Prostate gland (tissue), 2 donors: ENCODE measurements at regions not wholly inside any gene's neighbourhood (a gene's known extent, or its start where the extent isn't known, plus 50 kb on each side); places are given as distances from the start of the nearest gene placed in this dataset.

Experiments
- DNase-seq: peaks from one replicate; pipeline ENCODE4 v3.0.0-alpha.2; 2019; ENCODE audit warnings: low spot score
- H3K27ac ChIP-seq, 2 donors: fragments of 200-600 bp; sonication (generic); 2 replicates each; pipeline ENCODE4 v1.5.1; 2017 to 2019
- H3K27me3 ChIP-seq: fragments of 200-600 bp; sonication (generic); replicated peaks from 2 replicates; pipeline ENCODE4 v1.5.1; 2019; ENCODE audit not compliant: insufficient read depth
- H3K36me3 ChIP-seq, 2 donors: fragments of 200-600 bp; sonication (generic); 1 replicate in 1 of 2; 2 replicates in 1 of 2; pipeline versions ENCODE4 v1.5.1 to v1.8.1; 2017 to 2019
- H3K4me1 ChIP-seq: fragments of 200-600 bp; sonication (generic); replicated peaks from 2 replicates; pipeline ENCODE4 v1.5.1; 2019
- H3K4me3 ChIP-seq, 2 donors: fragments of 200-600 bp; sonication (generic); 2 replicates each; pipeline ENCODE4 v1.5.1; 2017 to 2019
- H3K9me3 ChIP-seq: fragments of 200-600 bp; sonication (generic); 2 replicates; pipeline ENCODE4 v1.5.1; 2017
- POLR2A ChIP-seq: fragments of 450-650 bp; IDR thresholded peaks from one replicate; pipeline ENCODE4 v1.6.1; 2016; ENCODE audit warnings: antibody characterized with exemption, mild to moderate bottlenecking
- POLR2AphosphoS5 ChIP-seq: sonication (generic); formaldehyde crosslinking; IDR thresholded peaks from one replicate; pipeline ENCODE4 v1.6.1; 2017; ENCODE audit warnings: antibody characterized with exemption
- WGBS: methylation state at CpG from one replicate; pipeline ENCODE4 v1.1.5; 2018; 5-methylcytosine and 5-hydroxymethylcytosine counted together
- intact Hi-C: fragments of 100-400 bp; cut with DNase I; formaldehyde crosslinking; loops from one replicate; pipeline ENCODE4 v1.14.2; 2022
- TF ChIP-seq, protein P1 (sequence below), 4 experiments: fragments of 200-600 bp in 2 of 4; fragments of 450-650 bp in 2 of 4; sonication (generic) in 2 of 4; IDR thresholded peaks; 1 replicate in 3 of 4; 2 replicates in 1 of 4; pipeline ENCODE4 v1.5.1; 2016 to 2019; ENCODE audit warnings: antibody characterized with exemption in 4 of 4, mild to moderate bottlenecking in 2 of 4, moderate library complexity in 2 of 4

GRCh38 chr9:129416821-129417539 is 203.9 kb downstream of the C9orf50 start:
- no peak for DNase-seq
- Histone ChIP-seq H3K27me3 (no peaks in the 10 kb centered on the region), H3K4me3 (no peak overlapping the region), H3K9me3 (no peaks in the 10 kb centered on the region), H3K27ac (no peak overlapping the region), H3K4me1 (peaks cover 13% of the 10 kb centered on the region), H3K36me3 (no peaks in the 10 kb centered on the region)
- TF ChIP-seq POLR2A: no peak
- TF ChIP-seq POLR2AphosphoS5: no peak
- TF ChIP-seq, protein P1, sequence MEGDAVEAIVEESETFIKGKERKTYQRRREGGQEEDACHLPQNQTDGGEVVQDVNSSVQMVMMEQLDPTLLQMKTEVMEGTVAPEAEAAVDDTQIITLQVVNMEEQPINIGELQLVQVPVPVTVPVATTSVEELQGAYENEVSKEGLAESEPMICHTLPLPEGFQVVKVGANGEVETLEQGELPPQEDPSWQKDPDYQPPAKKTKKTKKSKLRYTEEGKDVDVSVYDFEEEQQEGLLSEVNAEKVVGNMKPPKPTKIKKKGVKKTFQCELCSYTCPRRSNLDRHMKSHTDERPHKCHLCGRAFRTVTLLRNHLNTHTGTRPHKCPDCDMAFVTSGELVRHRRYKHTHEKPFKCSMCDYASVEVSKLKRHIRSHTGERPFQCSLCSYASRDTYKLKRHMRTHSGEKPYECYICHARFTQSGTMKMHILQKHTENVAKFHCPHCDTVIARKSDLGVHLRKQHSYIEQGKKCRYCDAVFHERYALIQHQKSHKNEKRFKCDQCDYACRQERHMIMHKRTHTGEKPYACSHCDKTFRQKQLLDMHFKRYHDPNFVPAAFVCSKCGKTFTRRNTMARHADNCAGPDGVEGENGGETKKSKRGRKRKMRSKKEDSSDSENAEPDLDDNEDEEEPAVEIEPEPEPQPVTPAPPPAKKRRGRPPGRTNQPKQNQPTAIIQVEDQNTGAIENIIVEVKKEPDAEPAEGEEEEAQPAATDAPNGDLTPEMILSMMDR (IDR thresholded peaks at IDR 0.05): no peak
- intact Hi-C loops: no loop called here
- WGBS: 67% methylated on average over 11 of the region's 12 CpGs

- no peaks in the 10 kb centered on the region for H3K27me3 ChIP-seq
- no peak for DNase-seq
- intact Hi-C loops: loop anchor here (2.0 kb wide), 1 partner anchor 43 kb away; no protein-coding TSS in a partner anchor
- 57% methylated on average over 23 of the region's 26 CpGs for WGBS
- H3K27ac ChIP-seq: no peak overlapping the region
- H3K9me3 ChIP-seq: no peaks in the 10 kb centered on the region
- peaks cover 13% of the 10 kb centered on the region for H3K4me1 ChIP-seq
- H3K36me3 ChIP-seq: no peaks in the 10 kb centered on the region
- no peak for TF ChIP-seq POLR2A
- TF ChIP-seq, protein P1 (IDR thresholded peaks at IDR 0.05): no peak
- TF ChIP-seq POLR2AphosphoS5: no peak
- H3K4me3 ChIP-seq: no peak overlapping the region
Measured at GRCh38 chr9:129415942-129416651, 204.8 kb downstream of the C9orf50 start.

- 75% methylated on average over 21 of the region's 21 CpGs for WGBS
- H3K4me1 ChIP-seq: peaks cover 13% of the 10 kb centered on the region
- TF ChIP-seq POLR2AphosphoS5: no peak
- no peak for TF ChIP-seq POLR2A
- TF ChIP-seq, protein P1 (IDR thresholded peaks at IDR 0.05): no peak
- H3K27me3 ChIP-seq: no peaks in the 10 kb centered on the region
- no peak for DNase-seq
- no peaks in the 10 kb centered on the region for H3K9me3 ChIP-seq
- H3K4me3 ChIP-seq: no peak overlapping the region
- intact Hi-C loops: loop anchor here (2.0 to 5.0 kb wide), 2 partner anchors 44 to 93 kb away; no protein-coding TSS in a partner anchor
- no peaks in the 10 kb centered on the region for H3K36me3 ChIP-seq
- peak overlapping the region; percentile 99 for H3K27ac ChIP-seq
Measured at GRCh38 chr9:129414993-129415941, 205.6 kb downstream of the C9orf50 start.

DNA sequence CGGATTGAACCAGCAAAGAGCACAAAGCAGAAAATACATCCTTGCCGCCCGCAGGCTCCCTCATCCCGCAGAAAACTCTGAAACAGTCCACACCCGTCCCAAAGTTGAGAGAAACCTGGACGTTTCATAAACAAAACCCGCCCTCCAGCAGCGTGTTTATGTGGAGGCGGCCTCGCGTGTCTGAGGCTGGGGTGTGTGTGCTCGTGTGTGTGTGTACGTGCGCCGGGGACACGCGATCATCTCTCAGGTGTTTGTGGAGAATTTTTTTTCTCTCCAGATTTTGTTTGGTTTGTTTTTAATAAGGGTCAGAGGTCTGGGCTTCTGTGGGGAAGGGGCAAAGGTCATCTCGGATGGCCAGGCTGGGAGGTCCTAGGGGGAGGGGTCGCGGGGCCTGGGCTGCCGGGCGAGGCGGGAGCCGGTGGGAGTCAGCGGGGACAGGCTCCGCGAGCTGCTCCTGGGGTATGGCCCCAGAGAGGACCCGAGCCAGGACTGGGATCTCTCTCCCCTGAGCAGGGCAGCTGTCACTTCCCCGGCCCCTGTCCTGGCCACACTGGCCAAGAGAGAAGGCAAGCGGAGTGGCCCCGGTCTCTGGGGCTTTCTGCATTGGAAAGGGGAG is 206.4 kb downstream of the C9orf50 start:
- Histone ChIP-seq H3K9me3 (no peaks in the 10 kb centered on the region), H3K27ac (peak overlapping the region; percentile 99), H3K36me3 (no peaks in the 10 kb centered on the region), H3K4me3 (peak overlapping the region; percentile 55 to 58), H3K4me1 (peaks cover 13% of the 10 kb centered on the region), H3K27me3 (no peaks in the 10 kb centered on the region)
- intact Hi-C loops: loop anchor here (2.0 to 5.0 kb wide), 2 partner anchors 44 to 92 kb away; no protein-coding TSS in a partner anchor
- 48% methylated on average over 31 of the region's 31 CpGs for WGBS
- DNase-seq: no peak
- TF ChIP-seq POLR2A (no peak), POLR2AphosphoS5 (no peak)
- TF ChIP-seq, protein P1 (IDR thresholded peaks at IDR 0.05): no peak
